NCI-H82 (cell line): ENCODE measurements at regions not wholly inside any gene's neighbourhood (a gene's known extent, or its start where the extent isn't known, plus 50 kb on each side); places are given as distances from the start of the nearest gene placed in this dataset.
A peak's percentile ranks its signal among the peaks of the same experiment; 100 is the strongest.
"Not testable (repeated sequence)": the region's sequence is repeated elsewhere in the genome, so short reads cannot be mapped to it uniquely, and the experiment has no call there.

Experiments
- DNase-seq: peaks from one replicate; lab custom pipeline; 2025; lab: John Stamatoyannopoulos, UW

- DNase-seq = no peak
These were observed 50.5 kb upstream of the GRIN2A start for GRCh38 chr16:10232757-10233156.

DNA sequence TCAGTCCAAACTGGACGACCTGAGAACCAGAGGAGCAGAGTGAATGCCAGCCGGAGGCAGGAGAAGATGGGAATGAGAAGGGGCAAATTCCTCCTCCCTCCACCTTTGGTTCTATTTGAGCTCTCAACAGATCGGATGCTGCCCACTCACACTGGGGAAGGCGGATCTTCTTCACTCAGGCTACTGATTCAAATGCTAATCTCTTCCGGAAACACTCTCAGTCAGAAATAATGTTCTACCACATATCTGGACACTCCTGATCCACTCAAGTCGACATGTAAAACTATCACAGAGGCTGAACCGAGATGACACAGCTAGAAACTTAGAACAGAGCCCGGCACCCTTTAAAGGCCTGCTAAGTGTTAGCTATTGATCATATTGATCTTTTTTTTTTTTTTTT lies 57.4 kb upstream of the GRIN2A start:
- DNase-seq = no peak

- DNase-seq = no peak
These were observed 58.8 kb upstream of the GRIN2A start for GRCh38 chr16:10240854-10241613.

DNA sequence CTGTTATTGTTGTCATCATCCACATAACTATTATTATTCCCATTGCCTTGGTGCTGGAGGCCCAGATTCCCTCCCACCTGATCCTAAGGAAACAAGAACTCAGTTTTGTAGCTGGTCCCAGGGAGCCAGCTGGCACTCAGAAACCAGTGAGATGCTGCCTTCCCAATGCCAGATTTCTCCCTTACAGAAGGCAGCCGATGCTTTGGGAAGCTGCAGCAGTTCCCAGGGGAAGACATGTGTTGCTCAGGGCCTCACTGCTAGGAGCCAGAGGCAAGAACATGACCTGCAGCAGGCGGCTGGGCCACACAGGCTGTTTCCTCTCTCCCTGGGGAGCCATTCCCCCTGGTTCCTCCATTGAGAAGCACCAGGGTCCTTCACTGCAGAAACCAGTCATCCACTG lies 59.9 kb upstream of the GRIN2A start:
- peak; percentile 34 for DNase-seq

DNA sequence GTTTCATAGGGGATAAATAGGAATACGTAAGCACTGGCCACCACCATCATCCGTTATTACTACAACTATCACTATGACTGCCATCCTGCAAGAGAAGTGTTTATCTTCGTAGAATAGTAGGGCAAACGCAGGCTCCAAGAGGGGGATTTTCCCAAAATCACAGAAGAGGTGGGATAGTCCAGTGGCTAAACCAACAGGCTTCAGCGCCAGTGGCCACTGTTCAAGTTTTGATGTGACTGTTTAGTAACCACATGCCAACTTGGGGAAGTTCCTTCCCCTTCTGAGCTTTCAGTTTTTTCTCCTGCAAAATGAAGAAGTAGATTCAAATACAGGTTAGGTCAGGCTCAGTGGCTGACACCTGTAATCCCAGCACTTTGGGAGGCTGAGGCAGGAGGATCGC lies 60.7 kb upstream of the GRIN2A start:
- no peak for DNase-seq

GRCh38 chr16:10245002-10245401 lies 62.8 kb upstream of the GRIN2A start:
- DNase-seq = no peak

DNA sequence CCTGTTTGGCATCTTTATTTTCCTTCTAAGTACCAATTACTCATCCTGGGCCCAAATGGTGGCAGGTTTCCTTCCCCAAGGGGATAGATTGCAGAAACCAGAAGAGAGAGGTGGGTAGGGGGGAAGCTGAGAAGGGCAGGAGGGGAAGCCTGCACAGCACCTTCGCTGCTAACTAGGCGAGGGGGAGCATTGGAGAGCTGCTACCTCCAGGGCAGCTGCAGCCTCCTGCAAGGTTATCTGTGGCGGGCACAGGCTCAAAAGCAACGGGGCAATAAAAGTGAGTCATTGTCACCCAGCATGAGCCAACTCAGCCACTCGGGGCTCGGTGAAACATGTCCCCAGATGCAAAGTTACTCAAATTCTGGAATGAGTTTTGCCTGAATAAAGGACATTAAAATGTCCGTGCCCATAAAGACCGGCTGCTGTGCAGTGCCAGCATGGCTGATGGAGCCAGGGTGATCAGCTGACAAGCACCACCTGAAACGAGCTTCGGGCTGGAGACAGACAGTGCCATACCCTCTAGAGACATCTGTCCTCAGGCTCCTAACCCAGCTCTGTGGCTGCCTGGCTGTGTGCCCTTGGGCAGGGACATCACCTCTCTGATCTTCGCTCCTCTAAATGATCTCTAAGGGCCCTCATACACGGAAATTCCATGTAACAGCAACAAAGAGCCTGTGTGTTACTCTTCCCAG lies 68.1 kb upstream of the GRIN2A start:
- no peak for DNase-seq

GRCh38 chr16:10252155-10252554 lies 69.9 kb upstream of the GRIN2A start:
- peak; percentile 84 for DNase-seq

- peak; percentile 21 for DNase-seq
These were observed 71.2 kb upstream of the GRIN2A start for GRCh38 chr16:10253409-10253808.

GRCh38 chr16:10255728-10256127 lies 73.5 kb upstream of the GRIN2A start:
- DNase-seq = no peak

DNA sequence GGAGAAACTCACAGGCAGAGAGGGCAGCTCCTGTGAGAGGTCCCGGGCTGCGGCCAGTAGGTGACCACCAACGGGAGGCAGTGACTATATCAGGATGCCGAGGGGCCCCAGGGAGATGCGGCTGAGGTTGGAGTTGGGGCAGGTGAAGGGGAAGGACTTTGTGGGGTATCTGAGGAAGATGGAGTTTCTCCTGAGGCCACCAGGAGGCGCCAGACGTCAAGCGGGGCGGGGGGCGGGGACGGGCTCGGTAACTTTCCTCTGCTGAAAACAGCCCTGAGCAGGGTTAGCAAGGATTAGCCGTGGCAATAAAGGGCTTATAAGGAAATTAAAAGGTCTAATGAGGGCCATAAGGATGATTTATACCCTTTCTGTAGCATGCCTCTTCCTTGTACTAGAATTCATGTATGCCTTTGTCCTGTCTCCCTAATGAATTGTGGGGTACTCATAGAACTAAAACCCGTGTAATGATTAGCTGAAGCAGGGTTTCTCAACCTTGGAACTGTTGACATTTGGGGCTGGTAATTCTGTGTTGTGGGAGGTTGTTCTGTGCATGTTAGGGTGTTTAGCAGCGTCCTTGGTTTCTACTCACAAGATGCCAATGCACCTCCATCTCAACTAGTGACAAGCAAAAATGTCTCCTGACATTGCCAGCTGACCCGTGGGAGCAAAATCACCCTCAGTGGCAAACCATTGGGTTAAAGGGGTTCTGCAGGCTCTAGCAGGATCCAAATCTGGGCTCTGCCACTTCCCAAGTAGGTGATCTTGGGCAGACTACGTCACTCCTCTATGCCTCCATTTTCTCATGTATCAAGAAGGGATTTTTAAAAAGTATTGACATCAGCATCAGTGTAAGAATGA lies 74.8 kb upstream of the GRIN2A start:
- peak; percentile 96 for DNase-seq

DNA sequence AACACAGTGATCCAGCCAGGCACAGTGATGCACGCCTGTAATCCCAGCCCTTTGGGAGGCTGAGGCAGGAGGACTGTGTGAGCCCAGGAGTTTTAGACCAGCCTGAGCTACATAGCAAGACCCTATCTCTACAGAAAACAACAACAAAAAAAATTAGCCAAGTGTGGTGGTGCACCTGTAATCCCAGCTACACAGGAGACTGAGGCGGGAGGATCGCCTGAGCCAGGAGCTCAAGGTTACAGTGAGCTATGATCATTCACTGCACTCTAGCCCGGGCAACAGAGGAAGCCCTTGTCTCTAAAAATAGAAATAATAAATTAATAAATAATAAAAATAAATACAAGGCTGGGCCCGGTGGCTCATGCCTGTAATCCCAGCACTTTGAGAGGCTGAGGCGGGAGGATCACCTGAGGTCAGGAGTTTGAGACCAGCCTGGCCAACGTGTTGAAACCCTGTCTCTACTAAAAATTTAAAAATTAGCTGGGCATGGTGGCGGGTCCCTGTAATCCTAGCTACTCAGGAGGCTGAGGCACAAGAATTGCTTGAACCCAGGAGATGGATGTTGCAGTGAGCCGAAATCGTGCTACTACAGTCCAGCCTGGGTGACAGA lies 75.5 kb upstream of the GRIN2A start:
- not testable (repeated sequence) for DNase-seq

- DNase-seq = not testable (repeated sequence)
These were observed 76.8 kb upstream of the GRIN2A start for GRCh38 chr16:10258930-10259603.

DNA sequence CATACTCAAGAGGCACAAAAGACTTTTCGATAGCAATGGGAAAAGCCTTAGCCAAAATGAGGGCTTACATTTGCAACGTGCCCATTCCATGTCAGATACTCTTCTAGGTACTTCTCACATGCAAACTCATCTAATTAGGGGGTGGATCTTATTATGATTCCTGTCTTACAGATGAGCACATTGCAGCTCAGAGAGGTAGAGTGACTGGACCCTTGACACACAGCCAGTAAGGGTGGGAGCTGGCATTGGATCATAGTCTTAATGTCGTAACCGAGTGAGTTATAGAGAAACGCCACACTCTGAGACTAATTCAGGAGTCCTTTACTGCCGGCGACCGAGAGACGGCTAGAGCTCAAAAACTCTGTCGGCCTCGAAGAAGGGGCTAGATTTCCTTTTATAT lies 78.8 kb upstream of the GRIN2A start:
- DNase-seq = no peak

GRCh38 chr16:10261526-10261925 lies 79.3 kb upstream of the GRIN2A start:
- not testable (repeated sequence) for DNase-seq

DNA sequence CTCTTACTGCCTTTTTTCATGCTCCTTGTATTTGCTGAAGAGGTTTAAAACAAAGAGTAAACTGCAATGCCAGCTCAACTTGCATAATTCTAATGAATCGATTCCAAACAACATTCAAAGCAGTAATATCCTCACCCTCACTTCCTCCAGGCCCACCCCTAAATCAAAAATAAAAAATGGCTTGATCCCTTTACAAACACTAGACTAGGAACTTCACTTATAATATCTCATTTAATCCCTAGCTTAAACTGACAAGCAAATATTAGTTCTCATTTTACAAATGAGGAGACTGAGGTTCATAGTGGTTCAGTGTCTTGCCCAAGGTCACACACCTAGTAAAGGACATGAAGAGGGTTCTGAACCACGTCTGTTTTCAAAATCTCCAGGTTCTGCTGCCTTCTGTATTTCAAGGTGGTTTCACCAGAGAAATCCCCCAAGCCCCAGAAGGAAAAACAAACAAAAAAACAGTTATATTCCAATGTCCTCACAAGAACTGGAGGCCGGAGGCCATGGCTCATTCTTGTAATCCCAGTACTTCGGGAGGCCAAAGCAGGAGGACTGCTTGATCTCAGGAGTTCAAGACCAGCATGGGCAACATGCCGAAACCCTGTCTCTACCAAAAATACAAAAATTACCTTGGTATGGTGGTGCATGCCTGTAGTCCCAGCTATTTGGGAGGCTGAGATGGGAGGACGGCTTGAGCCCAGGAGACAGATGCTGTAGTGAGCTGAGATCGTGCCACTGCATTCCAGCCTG lies 80.3 kb upstream of the GRIN2A start:
- no peak for DNase-seq

- no peak for DNase-seq
These were observed 83.8 kb upstream of the GRIN2A start for GRCh38 chr16:10265770-10266615.

DNA sequence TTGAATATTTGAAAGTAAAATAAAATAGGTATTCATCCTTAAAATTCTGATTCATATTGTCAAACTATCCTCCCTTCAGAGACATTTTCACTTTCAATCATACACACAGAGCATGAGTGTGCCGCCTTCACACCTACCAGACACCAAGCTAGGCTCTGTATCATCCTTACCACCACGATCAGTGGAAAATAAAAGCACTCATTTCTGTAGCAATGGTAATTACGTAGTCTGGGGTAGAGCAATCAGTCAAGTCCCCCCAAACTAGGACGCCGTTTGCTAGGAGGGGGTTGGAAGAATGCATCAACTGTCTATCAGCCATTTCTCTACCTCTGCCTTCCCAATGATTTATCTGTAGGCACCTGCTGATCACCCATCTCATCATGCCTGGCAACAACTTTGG lies 84.6 kb upstream of the GRIN2A start:
- no peak for DNase-seq

GRCh38 chr16:10269632-10270031 lies 87.4 kb upstream of the GRIN2A start:
- no peak for DNase-seq

GRCh38 chr16:10272250-10272854 lies 90.1 kb upstream of the GRIN2A start:
- DNase-seq = not testable (repeated sequence)
